Neural cell (in vitro differentiated cells): ENCODE measurements at regions not wholly inside any gene's neighbourhood (a gene's known extent, or its start where the extent isn't known, plus 50 kb on each side); places are given as distances from the start of the nearest gene placed in this dataset.

Source experiments
- H2AFZ ChIP-seq: fragments of 200-600, 300-800 bp; sonication (generic), shearing (Covaris generic); 2 replicates; pipeline ENCODE4 v1.6.0; 2014; ENCODE audit warnings: low read depth, mild to moderate bottlenecking, antibody characterized with exemption, low read length, moderate library complexity
- H3F3A ChIP-seq: fragments of 200-600 bp; shearing (Covaris generic); 2 replicates; pipeline ENCODE4 v1.6.1; 2016; ENCODE audit warnings: mild to moderate bottlenecking, moderate library complexity, mixed read lengths, antibody characterized with exemption, low read length; ENCODE audit not compliant: insufficient read depth, poor library complexity, severe bottlenecking
- H3K27ac ChIP-seq: fragments of 200-600, 300-800 bp; sonication (generic), shearing (Covaris generic); 2 replicates; pipeline ENCODE4 v1.5.1; 2014; ENCODE audit warnings: mild to moderate bottlenecking, low read length, moderate library complexity
- H3K27me3 ChIP-seq: fragments of 300-800, 200-600 bp; sonication (generic), shearing (Covaris generic); 2 replicates; pipeline ENCODE4 v1.6.0; 2014; ENCODE audit warnings: mild to moderate bottlenecking, low read depth, low read length, moderate library complexity; ENCODE audit not compliant: insufficient read depth
- H3K36me3 ChIP-seq: fragments of 300-800, 200-600 bp; sonication (generic), shearing (Covaris generic); 2 replicates; pipeline ENCODE4 v1.5.1; 2014; ENCODE audit warnings: mild to moderate bottlenecking, antibody characterized with exemption, low read length, moderate library complexity; ENCODE audit not compliant: insufficient read depth
- H3K4me2 ChIP-seq: fragments of 300-800, 200-600 bp; sonication (generic), shearing (Covaris generic); 2 replicates; pipeline ENCODE4 v1.6.0; 2014; ENCODE audit warnings: mild to moderate bottlenecking, low read length
- H3K4me3 ChIP-seq: fragments of 300-800, 200-600 bp; sonication (generic), shearing (Covaris generic); 2 replicates; pipeline ENCODE4 v1.5.1; 2014; ENCODE audit warnings: mild to moderate bottlenecking, low read length, moderate library complexity
- H3K79me2 ChIP-seq: fragments of 200-600 bp; shearing (Covaris generic); replicated peaks from 2 replicates; pipeline ENCODE4 v1.6.0; 2014; ENCODE audit warnings: mild to moderate bottlenecking, low read length, moderate library complexity; ENCODE audit not compliant: insufficient read depth
- H3K9ac ChIP-seq: fragments of 300-800, 200-600 bp; sonication (generic), shearing (Covaris generic); 2 replicates; pipeline ENCODE4 v1.6.1; 2016; ENCODE audit warnings: mild to moderate bottlenecking, low read length, mixed read lengths
- H3K9me2 ChIP-seq: fragments of 200-600 bp; shearing (Covaris generic); 2 replicates; pipeline ENCODE4 v1.6.1; 2016; ENCODE audit warnings: mild to moderate bottlenecking, low read length, mixed read lengths; ENCODE audit not compliant: insufficient read depth
- H3K9me3 ChIP-seq: fragments of 200-600, 300-800 bp; sonication (generic), shearing (Covaris generic); 2 replicates; pipeline ENCODE4 v1.6.1; 2016; ENCODE audit warnings: mild to moderate bottlenecking, mixed run types, low read length, moderate library complexity, mixed read lengths
- H4K20me1 ChIP-seq: fragments of 200-600 bp; shearing (Covaris generic); 2 replicates; pipeline ENCODE4 v1.6.1; 2016; ENCODE audit warnings: mild to moderate bottlenecking, mixed run types; ENCODE audit not compliant: insufficient read depth
- CTCF ChIP-seq: fragments of 450-650 bp; IDR thresholded peaks from 2 replicates; pipeline ENCODE4 v1.5.1; 2014; ENCODE audit warnings: antibody characterized with exemption, mild to moderate bottlenecking, moderate library complexity; ENCODE audit not compliant: poor library complexity, severe bottlenecking
- EP300 ChIP-seq: fragments of 450-650 bp; conservative IDR thresholded peaks from 2 replicates; pipeline ENCODE4 v1.6.1; 2014; ENCODE audit warnings: antibody characterized with exemption, mild to moderate bottlenecking, moderate library complexity; ENCODE audit not compliant: poor library complexity, severe bottlenecking
- EZH2 ChIP-seq: fragments of 200-600, 300-800 bp; shearing (Covaris generic), sonication (generic); IDR thresholded peaks from 2 replicates; pipeline ENCODE4 v1.6.1; 2014; ENCODE audit warnings: antibody characterized with exemption, low read length, borderline replicate concordance, mild to moderate bottlenecking; ENCODE audit not compliant: insufficient read depth, poor library complexity, severe bottlenecking
- MXI1 ChIP-seq: fragments of 450-650 bp; conservative IDR thresholded peaks from 2 replicates; pipeline ENCODE4 v1.6.1; 2014; ENCODE audit warnings: antibody characterized with exemption, mild to moderate bottlenecking; ENCODE audit not compliant: poor library complexity, severe bottlenecking
- POLR2AphosphoS5 ChIP-seq: IDR thresholded peaks from 2 replicates; pipeline ENCODE4 v1.6.1; 2012
- RAD21 ChIP-seq: fragments of 450-650 bp; conservative IDR thresholded peaks from 2 replicates; pipeline ENCODE4 v1.6.1; 2014; ENCODE audit warnings: antibody characterized with exemption, mild to moderate bottlenecking, moderate library complexity
- REST ChIP-seq: IDR thresholded peaks from 2 replicates; pipeline ENCODE4 v1.6.1; 2012; ENCODE audit warnings: borderline replicate concordance
- SMC3 ChIP-seq: fragments of 450-650 bp; conservative IDR thresholded peaks from 2 replicates; pipeline ENCODE4 v1.6.1; 2014; ENCODE audit warnings: antibody characterized with exemption, mild to moderate bottlenecking, moderate library complexity; ENCODE audit not compliant: poor library complexity
- TAF1 ChIP-seq: IDR thresholded peaks from 2 replicates; pipeline ENCODE4 v1.6.1; 2012; ENCODE audit warnings: low read depth

- no peaks in the 10 kb centered on the region for H3K9me2 ChIP-seq
- H3K79me2 ChIP-seq = no peaks in the 10 kb centered on the region
- H3K9ac ChIP-seq = no peak overlapping the region
- H3K9me3 ChIP-seq = no peaks in the 10 kb centered on the region
- H3K4me3 ChIP-seq = no peak overlapping the region
- no peaks in the 10 kb centered on the region for H3K27me3 ChIP-seq
- no peak overlapping the region for H3K27ac ChIP-seq
- H2AFZ ChIP-seq = no peak overlapping the region
- no peaks in the 10 kb centered on the region for H3K36me3 ChIP-seq
- TF ChIP-seq SMC3 (no peak), TAF1 (no peak), REST (no peak), EP300 (no peak), CTCF (no peak), MXI1 (no peak), RAD21 (no peak), POLR2AphosphoS5 (no peak), EZH2 (no peak)
- H3F3A ChIP-seq = no peaks in the 10 kb centered on the region
- no peak overlapping the region for H3K4me2 ChIP-seq
- no peaks in the 10 kb centered on the region for H4K20me1 ChIP-seq
These were observed 491.0 kb downstream of the HAO1 start for GRCh38 chr20:7449269-7449668.

GRCh38 chr20:7452890-7453289 is 487.4 kb downstream of the HAO1 start:
- no peak overlapping the region for H3K4me2 ChIP-seq
- H4K20me1 ChIP-seq = no peaks in the 10 kb centered on the region
- H3F3A ChIP-seq = no peaks in the 10 kb centered on the region
- no peaks in the 10 kb centered on the region for H3K36me3 ChIP-seq
- no peaks in the 10 kb centered on the region for H3K27me3 ChIP-seq
- no peaks in the 10 kb centered on the region for H3K9me3 ChIP-seq
- no peak overlapping the region for H2AFZ ChIP-seq
- no peak overlapping the region for H3K9ac ChIP-seq
- no peaks in the 10 kb centered on the region for H3K9me2 ChIP-seq
- no peak overlapping the region for H3K27ac ChIP-seq
- TF ChIP-seq POLR2AphosphoS5 = no peak
- no peak for TF ChIP-seq RAD21
- no peak for TF ChIP-seq REST
- no peak for TF ChIP-seq EP300
- H3K79me2 ChIP-seq = no peaks in the 10 kb centered on the region
- H3K4me3 ChIP-seq = no peak overlapping the region
